ENCODE measurements at regions not wholly inside any gene's neighbourhood (a gene's known extent, or its start where the extent isn't known, plus 50 kb on each side); places are given as distances from the start of the nearest gene placed in this dataset.
A peak's percentile ranks its signal among the peaks of the same experiment; 100 is the strongest.

DNA sequence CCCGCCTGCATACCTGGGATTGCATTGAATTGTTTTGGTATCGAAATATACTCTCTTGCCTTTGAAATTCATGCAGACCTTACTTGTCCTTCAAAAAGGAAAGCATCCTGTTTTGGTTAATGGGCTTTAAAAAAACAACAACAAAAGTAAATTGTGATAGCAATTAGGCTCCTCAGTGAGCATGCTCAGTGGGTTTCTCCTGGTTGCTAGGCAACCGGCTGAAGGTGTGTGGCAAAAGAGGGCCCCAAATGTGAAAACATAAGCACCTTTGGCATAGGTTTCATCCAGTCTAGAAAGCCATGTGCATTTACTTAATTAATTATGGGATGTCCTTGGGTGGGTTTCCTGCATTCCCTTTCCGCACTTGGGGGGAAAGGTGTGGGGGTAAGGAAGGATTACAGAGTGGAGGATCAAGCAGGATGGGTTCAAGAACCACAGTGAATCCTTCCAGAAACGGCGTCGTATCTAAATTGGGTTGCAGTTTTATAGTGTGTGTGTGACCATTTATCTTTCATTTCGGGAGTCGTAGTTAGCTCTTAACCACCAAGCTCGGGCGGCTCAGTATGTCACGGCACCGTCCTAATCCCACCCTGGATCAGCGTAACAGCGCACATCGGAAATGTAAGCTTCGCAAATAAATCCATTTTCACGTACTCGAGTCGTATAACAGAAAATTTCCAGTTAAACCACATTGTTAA is 274.9 kb upstream of the TCF4 start:
- Histone ChIP-seq H3K9me3 (no peaks in the 10 kb centered on the region), H3K36me3 (ENCODE audit: insufficient read depth in 1 of 2, low read depth in 1 of 2) (no peaks in the 10 kb centered on the region), H3K4me3 (peak overlapping the region; percentile 20), H3K27me3 (ENCODE audit: insufficient read depth in 3 of 3, low read length in 2 of 3) (peaks cover 0 to 71% (median 7%) of the 10 kb centered on the region in 3 donors), H3K4me1 (peaks cover 8% of the 10 kb centered on the region), H3K27ac (no peak overlapping the region)
- WGBS, 3 donors, result 38 to 48% (median 45%) methylated on average over 20 of the region's 20 CpGs
- no peak for DNase-seq
- no peak for ATAC-seq
- TF ChIP-seq, protein P1, sequence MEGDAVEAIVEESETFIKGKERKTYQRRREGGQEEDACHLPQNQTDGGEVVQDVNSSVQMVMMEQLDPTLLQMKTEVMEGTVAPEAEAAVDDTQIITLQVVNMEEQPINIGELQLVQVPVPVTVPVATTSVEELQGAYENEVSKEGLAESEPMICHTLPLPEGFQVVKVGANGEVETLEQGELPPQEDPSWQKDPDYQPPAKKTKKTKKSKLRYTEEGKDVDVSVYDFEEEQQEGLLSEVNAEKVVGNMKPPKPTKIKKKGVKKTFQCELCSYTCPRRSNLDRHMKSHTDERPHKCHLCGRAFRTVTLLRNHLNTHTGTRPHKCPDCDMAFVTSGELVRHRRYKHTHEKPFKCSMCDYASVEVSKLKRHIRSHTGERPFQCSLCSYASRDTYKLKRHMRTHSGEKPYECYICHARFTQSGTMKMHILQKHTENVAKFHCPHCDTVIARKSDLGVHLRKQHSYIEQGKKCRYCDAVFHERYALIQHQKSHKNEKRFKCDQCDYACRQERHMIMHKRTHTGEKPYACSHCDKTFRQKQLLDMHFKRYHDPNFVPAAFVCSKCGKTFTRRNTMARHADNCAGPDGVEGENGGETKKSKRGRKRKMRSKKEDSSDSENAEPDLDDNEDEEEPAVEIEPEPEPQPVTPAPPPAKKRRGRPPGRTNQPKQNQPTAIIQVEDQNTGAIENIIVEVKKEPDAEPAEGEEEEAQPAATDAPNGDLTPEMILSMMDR (IDR thresholded peaks at IDR 0.05), result no peak
- intact Hi-C loops (cut with DNase I), result loop anchor here in 1 of 2 donors (10.0 kb wide), 1 partner anchor 448 kb away; no protein-coding TSS in a partner anchor

DNA sequence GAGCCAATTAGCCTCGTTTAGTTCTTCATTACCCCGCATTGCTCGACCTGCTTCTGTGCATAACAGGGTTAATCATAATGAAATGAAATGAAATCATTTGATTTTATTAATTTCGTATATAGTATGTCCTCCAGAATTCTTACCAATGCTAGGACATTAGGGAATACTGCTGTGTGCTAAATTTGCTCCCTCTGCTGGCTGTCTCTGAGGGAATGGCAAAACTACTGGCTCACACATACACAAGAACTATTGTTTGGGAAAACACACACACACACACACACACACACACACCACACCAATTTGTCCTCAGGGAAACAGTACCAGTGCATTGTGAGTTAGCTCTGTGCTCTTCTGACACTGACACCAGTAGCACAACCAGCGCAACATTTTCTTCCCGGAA is 273.3 kb upstream of the TCF4 start:
- no peak overlapping the region for H3K27ac ChIP-seq
- no peak for ATAC-seq
- no peak for DNase-seq
- H3K4me3 ChIP-seq, result no peak overlapping the region
- intact Hi-C loops (cut with DNase I), result loop anchor here in 1 of 2 donors (10.0 kb wide), 1 partner anchor 446 kb away; no protein-coding TSS in a partner anchor
- TF ChIP-seq, protein P1 (IDR thresholded peaks at IDR 0.05), result peak; percentile 23
- H3K27me3 ChIP-seq (ENCODE audit: insufficient read depth in 3 of 3, low read length in 2 of 3), result peaks cover 0 to 66% (median 7%) of the 10 kb centered on the region in 3 donors
- 52 to 68% (median 54%) methylated on average over 6 of the region's 6 CpGs for WGBS, 3 donors
- no peaks in the 10 kb centered on the region for H3K36me3 ChIP-seq (ENCODE audit: insufficient read depth in 1 of 2, low read depth in 1 of 2)
- no peaks in the 10 kb centered on the region for H3K9me3 ChIP-seq
- peaks cover 8% of the 10 kb centered on the region for H3K4me1 ChIP-seq

- DNase-seq (no peak), ATAC-seq (no peak)
- TF ChIP-seq, protein P1 (IDR thresholded peaks at IDR 0.05), result no peak
- Histone ChIP-seq H3K4me1 (peaks cover 8% of the 10 kb centered on the region), H3K36me3 (ENCODE audit: insufficient read depth in 1 of 2, low read depth in 1 of 2) (no peaks in the 10 kb centered on the region), H3K27me3 (ENCODE audit: insufficient read depth in 3 of 3, low read length in 2 of 3) (peaks cover 0 to 46% (median 5%) of the 10 kb centered on the region in 3 donors), H3K4me3 (peak overlapping the region; percentile 16), H3K27ac (no peak overlapping the region), H3K9me3 (no peaks in the 10 kb centered on the region)
- intact Hi-C loops (cut with DNase I), result loop anchor here in 1 of 2 donors (10.0 kb wide), 1 partner anchor 624 kb away; no protein-coding TSS in a partner anchor
- WGBS, 3 donors, result 16 to 24% (median 16%) methylated on average over 17 of the region's 17 CpGs
Observed at GRCh38 chr18:55858661-55859515, 270.9 kb upstream of the TCF4 start.

GRCh38 chr18:55857956-55858355 is 270.0 kb upstream of the TCF4 start:
- DNase-seq (no peak), ATAC-seq (no peak)
- peaks cover 5% of the 10 kb centered on the region for H3K4me1 ChIP-seq
- no peak overlapping the region for H3K27ac ChIP-seq
- TF ChIP-seq, protein P1 (IDR thresholded peaks at IDR 0.05), result no peak
- intact Hi-C loops (cut with DNase I), result loop anchor here in 1 of 2 donors (10.0 kb wide), 1 partner anchor 623 kb away; no protein-coding TSS in a partner anchor
- H3K36me3 ChIP-seq (ENCODE audit: insufficient read depth in 1 of 2, low read depth in 1 of 2), result no peaks in the 10 kb centered on the region
- no peaks in the 10 kb centered on the region for H3K9me3 ChIP-seq
- H3K4me3 ChIP-seq, result peak overlapping the region; percentile 16
- 35 to 58% (median 47%) methylated on average over 7 of the region's 7 CpGs for WGBS, 3 donors
- H3K27me3 ChIP-seq (ENCODE audit: insufficient read depth in 3 of 3, low read length in 2 of 3), result peaks cover 0 to 37% (median 3%) of the 10 kb centered on the region in 3 donors

All from psoas muscle (tissue), 7 donors.